GM21717 (cell line): ENCODE measurements at regions not wholly inside any gene's neighbourhood (a gene's known extent, or its start where the extent isn't known, plus 50 kb on each side); places are given as distances from the start of the nearest gene placed in this dataset.

ENCODE experiments used
- ATAC-seq: cut with Tn5 transposase; IDR thresholded peaks from one replicate; pipeline ENCODE4 v1.9.1; 2021; ENCODE audit warnings: mild to moderate bottlenecking, moderate library complexity; ENCODE audit not compliant: unreplicated experiment

GRCh38 chr2:22850310-22850709, 534.7 kb upstream of the KLHL29 start:
- ATAC-seq, result no peak

- ATAC-seq, result no peak
Measured at GRCh38 chr2:22854588-22854987, 530.4 kb upstream of the KLHL29 start.

- ATAC-seq, result no peak
Measured at GRCh38 chr2:22855081-22855480, 529.9 kb upstream of the KLHL29 start.

DNA sequence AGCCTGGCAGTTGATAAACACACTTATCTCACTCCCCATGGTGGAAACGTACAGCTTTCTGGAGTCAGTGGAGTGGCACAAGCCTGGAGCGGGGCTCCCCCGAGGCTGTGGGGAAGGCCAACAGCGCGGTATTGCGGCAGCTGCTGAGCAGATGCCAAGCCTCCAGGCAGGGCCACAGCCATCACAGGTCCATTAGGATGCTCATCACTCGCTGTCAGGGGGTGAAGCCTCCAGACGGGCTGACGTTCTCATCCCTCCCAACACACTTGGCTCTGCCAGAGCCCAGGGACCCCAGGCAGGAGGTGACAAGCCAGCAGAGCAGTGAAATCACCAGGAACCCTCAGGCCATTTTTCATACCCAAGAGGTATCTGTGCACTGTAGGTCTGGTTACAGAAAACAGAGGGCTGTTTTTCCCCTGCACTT, 529.2 kb upstream of the KLHL29 start:
- ATAC-seq, result no peak

DNA sequence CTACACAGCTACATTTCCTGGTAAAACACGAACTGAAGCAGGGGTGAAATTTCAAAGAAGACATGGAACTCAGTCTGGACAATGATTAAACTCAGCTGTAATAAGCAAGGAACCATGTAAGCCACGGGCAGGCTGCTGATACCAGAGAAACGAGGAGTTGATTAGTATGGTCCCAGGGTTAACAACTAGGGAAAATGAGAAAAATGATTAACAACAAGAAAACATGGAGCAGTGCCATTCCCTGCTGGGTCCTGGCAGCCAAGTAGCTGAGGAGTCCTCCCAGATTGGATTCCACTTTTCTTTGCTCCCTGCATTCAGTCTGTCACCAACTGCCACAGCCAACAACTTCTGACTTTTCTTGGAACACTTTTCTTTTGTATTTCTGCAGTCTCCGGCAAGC, 517.0 kb upstream of the KLHL29 start:
- ATAC-seq, result no peak

- ATAC-seq, result no peak
Measured at GRCh38 chr2:22878121-22878520, 506.9 kb upstream of the KLHL29 start.

DNA sequence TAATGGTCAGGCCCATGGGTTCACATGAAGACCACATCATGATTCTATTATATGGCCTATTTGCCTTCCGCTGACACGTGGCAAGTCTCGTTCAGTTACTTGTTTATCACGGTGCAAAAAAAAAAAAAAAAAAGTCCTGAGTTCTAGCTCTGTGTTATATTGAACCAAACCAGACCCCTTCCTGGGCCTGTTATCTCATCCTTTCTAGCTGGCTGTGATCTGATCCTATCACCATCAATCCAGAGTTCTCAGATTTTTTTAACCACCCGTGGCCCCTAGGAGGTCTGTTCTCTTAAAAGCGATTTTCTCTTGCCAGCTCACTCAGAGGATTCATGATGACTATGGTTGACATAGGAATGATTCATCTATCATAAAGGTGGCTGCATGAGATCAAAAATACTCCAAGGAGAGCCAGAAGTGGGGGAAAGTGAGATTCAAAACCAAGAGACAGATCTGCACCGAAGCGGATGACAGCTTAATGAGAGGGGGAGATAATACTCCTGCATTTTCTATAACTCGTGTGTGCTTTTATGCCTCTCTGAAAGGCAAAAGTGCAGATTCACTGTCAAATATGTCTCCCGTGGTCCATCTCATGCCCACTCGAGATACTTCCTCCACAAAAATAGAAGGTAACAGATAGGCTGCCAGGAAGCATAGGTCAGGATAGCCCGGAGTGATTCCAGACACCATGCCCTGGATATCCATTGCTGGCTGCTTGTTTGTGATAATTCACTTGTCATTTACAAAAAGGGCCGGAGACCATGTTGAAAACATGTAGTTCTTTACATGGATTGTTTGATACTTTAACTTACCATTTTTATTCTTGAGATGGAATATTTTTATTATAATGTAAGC, 505.7 kb upstream of the KLHL29 start:
- ATAC-seq, result no peak

GRCh38 chr2:22880161-22880560, 504.8 kb upstream of the KLHL29 start:
- no peak for ATAC-seq

DNA sequence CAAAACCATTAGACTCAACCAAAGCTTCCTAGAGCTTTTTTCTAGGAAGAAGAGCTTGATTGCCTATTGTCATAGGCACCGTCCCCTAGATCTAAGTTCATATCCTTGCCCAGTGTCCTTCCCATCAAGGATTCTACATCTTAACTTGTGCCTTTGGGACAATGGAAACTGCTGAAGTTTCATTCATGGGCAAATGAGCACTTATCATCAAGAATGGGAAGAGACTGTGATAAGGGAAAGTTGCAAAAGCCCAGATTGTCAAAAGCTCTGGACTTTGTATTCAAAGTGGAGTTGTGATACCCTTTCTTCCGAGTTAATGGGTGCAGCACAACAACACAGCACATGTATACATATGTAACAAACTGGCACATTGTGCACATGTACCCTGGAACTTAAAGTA, 503.0 kb upstream of the KLHL29 start:
- no peak for ATAC-seq

DNA sequence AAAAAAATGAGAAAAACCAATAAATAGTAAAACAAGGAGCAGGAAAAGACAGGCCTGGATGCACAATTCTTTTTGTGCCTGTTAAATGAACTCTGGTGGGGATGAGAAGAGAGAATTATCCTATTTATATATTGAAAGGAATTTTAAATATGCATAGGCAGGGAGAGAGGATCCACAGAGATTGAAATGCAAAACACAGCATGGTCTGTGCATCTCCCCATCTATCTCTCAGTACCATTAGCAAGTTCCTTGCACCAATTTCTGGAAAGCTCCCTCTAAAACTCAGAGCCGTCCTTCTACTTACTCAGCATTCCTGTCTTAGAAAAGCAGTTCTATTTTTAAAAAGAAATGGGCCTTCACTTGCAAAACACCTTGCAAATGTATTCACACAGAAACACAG, 502.3 kb upstream of the KLHL29 start:
- ATAC-seq, result no peak

DNA sequence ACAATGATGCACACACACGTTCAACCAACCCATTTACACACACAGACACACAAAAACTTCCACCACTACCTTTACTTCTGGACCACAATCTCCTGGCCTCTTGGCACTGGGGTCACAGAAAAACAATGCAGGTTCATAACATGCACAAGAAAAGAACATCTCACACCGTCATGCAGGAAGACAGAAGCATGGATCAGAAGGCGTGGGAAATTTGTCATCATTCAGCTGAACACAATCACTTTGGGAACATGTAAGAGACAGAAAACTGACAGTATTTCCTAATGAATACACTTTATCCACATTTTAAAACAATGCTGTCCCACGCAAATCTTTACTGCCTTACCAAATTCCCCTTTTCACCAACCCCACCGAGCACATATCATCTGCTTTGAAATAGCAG, 501.9 kb upstream of the KLHL29 start:
- no peak for ATAC-seq

DNA sequence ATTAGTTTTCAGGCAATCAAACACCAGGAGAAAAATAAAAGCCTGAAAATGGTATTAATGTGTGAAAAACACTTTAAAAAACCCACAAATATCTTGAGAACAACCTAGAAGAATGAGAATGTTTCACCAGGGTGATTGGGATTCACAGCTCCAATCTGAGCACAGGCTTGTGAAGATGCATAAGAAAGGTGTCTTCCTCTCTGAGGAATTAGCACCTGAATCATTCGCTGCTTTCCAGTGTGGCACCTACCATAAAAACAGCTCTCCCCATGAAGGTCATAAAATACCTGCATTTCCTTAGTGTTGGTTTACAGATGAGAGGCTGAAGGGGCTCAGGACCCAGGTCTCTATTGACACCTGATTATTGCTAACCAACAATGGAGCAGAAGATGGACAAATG, 499.7 kb upstream of the KLHL29 start:
- ATAC-seq, result no peak

- no peak for ATAC-seq
Measured at GRCh38 chr2:22887426-22887825, 497.6 kb upstream of the KLHL29 start.

DNA sequence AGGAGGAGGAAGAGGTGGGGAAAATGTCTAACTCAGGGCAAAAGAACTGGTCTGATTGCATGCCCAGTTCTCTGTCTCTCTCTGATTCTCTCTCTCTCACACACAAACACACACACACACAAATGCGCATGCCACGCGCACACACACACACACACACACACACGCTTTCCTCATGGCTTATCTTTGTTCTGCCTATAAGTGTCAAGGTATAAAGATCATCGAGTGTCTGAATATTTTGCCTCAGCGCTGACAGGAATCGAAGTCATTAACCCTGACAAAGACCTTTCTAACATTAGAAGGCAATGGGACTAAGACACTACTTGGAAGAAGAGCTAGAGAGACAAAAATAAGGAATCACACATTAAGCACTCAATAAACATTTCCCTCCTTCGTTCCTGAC, 497.1 kb upstream of the KLHL29 start:
- ATAC-seq, result no peak

- no peak for ATAC-seq
Measured at GRCh38 chr2:22890132-22890531, 494.8 kb upstream of the KLHL29 start.

DNA sequence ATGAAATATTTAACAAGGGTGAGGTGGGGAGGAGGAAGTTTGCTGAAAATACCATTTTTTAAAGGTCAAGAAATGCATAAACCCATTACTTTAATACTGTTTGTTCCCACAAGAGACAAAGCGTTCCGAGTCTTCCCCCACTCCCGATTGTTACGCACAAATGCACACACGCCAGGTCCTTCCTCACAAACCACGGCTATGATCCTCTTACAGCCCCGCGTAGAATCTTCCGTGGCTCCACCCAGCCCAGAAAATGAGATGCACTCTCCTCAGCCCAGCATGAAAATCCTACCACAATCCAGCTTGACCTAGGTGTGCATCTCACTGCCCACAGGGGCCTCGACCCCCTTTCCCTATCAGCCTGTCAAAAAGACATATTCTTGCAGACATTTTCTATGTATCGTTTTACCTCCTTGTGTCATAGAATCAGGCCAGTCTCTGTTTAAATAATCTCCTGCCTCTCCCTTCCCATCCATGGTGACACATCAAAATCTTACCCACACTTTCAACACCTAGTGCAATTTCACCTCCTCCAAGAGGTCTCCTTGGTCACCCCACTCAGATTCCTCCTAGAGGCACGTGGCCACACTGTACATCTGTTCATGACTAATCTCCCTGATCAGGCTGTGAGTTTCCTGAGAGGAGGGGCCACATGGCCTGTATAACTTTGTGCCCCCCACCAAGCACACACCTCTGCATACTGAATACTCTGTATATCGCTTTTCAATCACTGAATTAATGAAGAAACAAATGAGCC, 491.0 kb upstream of the KLHL29 start:
- no peak for ATAC-seq

- ATAC-seq, result no peak
Measured at GRCh38 chr2:22894761-22895160, 490.2 kb upstream of the KLHL29 start.

GRCh38 chr2:22897428-22897827, 487.6 kb upstream of the KLHL29 start:
- no peak for ATAC-seq

GRCh38 chr2:22900674-22901073, 484.3 kb upstream of the KLHL29 start:
- ATAC-seq, result no peak

DNA sequence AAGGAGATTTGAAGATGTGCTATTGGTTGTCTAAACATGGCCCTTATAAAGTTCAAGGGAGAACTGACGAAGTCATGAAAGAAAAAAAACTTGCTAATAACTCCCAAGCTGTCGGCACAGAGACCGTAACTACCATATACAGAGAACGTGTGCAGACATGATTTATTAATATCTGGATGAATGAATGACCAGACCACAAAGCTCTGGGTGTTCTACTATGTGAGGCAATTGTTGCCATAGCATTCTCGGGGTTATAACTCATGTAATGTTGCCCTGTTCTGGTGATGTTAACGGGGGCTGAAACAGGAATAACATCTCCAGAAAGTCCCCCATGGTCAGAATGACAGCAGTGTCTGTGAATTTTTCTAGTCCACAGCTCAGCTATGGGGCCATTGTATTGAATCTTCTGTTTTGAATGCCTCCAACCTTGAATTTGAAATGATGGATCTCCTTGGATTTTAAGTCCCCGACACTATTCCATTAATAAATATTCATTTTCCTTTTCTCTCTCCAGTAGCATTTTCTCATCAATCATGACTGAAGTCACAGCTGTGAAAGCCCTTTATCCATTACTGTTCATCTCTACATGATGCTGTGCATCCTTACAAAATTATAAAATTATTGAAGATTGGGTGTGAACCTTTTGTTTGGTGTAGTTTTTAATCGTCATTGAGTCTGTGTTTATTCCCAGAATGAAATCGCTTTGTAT, 483.4 kb upstream of the KLHL29 start:
- no peak for ATAC-seq

GRCh38 chr2:22902180-22902550, 482.8 kb upstream of the KLHL29 start:
- no peak for ATAC-seq
